SK-N-SH (cell line): ENCODE measurements at regions not wholly inside any gene's neighbourhood (a gene's known extent, or its start where the extent isn't known, plus 50 kb on each side); places are given as distances from the start of the nearest gene placed in this dataset.

Experiments used
- CTCF ChIA-PET: fragments of 300-600, 350-600 bp; formaldehyde crosslinking; extraction: SDS; loops from one replicate; lab custom pipeline; 2021; lab: Yijun Ruan, JAX
- POLR2A ChIA-PET: fragments of 350-600 bp; sonication (Branson Sonifier 250); formaldehyde crosslinking; extraction: SDS; loops from one replicate; lab custom pipeline; 2020; ENCODE audit warnings: antibody characterized with exemption, inconsistent platforms; lab: Yijun Ruan, JAX
- DNase-seq: peaks from one replicate; pipeline ENCODE4 v3.0.0; 2012
- H2AFZ ChIP-seq: fragments of 200-600 bp; sonication (generic); 2 replicates; pipeline ENCODE4 v1.8.1; 2016; ENCODE audit warnings: antibody characterized with exemption, mild to moderate bottlenecking, low read depth
- H3F3A ChIP-seq: fragments of 200-600 bp; sonication (generic); replicated peaks from 2 replicates; pipeline ENCODE3; 2016; ENCODE audit warnings: antibody characterized with exemption, mild to moderate bottlenecking; ENCODE audit not compliant: insufficient read depth
- H3K27ac ChIP-seq, 2 experiments: fragments of 200-500 bp in 1 of 2; fragments of 200-600 bp in 1 of 2; sonication (Bioruptor generic) in 1 of 2; sonication (generic), shearing (Covaris generic) in 1 of 2; 2 replicates each; pipeline versions ENCODE4 v1.5.1 to v1.6.1; 2014 to 2016; ENCODE audit warnings: low read depth in 2 of 2, inconsistent platforms in 1 of 2, low read length in 1 of 2, mild to moderate bottlenecking in 1 of 2, mixed read lengths in 1 of 2
- H3K27me3 ChIP-seq: fragments of 200-600 bp; sonication (generic), shearing (Covaris generic); 2 replicates; pipeline ENCODE4 v1.6.1; 2016; ENCODE audit warnings: mixed run types; ENCODE audit not compliant: insufficient read depth
- H3K36me3 ChIP-seq, 2 experiments: fragments of 200-500 bp in 1 of 2; fragments of 200-600 bp in 1 of 2; sonication (Bioruptor generic) in 1 of 2; sonication (generic) in 1 of 2; replicated peaks in 1 of 2; 2 replicates each; pipeline versions ENCODE3 to v1.5.1; 2014 to 2016; ENCODE audit warnings: low read length in 1 of 2, mild to moderate bottlenecking in 1 of 2; ENCODE audit not compliant: insufficient read depth in 2 of 2, control insufficient read depth in 1 of 2
- H3K4me1 ChIP-seq, 2 experiments: fragments of 200-500 bp in 1 of 2; fragments of 200-600 bp in 1 of 2; sonication (Bioruptor generic) in 1 of 2; sonication (generic), shearing (Covaris generic) in 1 of 2; 2 replicates each; pipeline versions ENCODE4 v1.5.1 to v1.6.1; 2014 to 2016; ENCODE audit warnings: low read depth in 1 of 2, low read length in 1 of 2, mixed run types in 1 of 2; ENCODE audit not compliant: insufficient read depth in 2 of 2, control insufficient read depth in 1 of 2
- H3K4me2 ChIP-seq: fragments of 200-600 bp; sonication (generic), shearing (Covaris generic); 2 replicates; pipeline ENCODE4 v1.6.1; 2017; ENCODE audit warnings: mixed run types
- H3K4me3 ChIP-seq, 2 experiments: fragments of 200-500 bp in 1 of 2; fragments of 200-600 bp in 1 of 2; sonication (Bioruptor generic) in 1 of 2; sonication (generic), shearing (Covaris generic) in 1 of 2; 2 replicates each; pipeline versions ENCODE4 v1.5.1 to v1.8.1; 2014 to 2016; ENCODE audit warnings: low read depth in 2 of 2, inconsistent platforms in 1 of 2, low read length in 1 of 2, mild to moderate bottlenecking in 1 of 2, mixed read lengths in 1 of 2, moderate library complexity in 1 of 2
- H3K79me2 ChIP-seq: fragments of 200-600 bp; sonication (generic); 2 replicates; pipeline ENCODE4 v1.8.1; 2017; ENCODE audit warnings: mild to moderate bottlenecking; ENCODE audit not compliant: insufficient read depth
- H3K9ac ChIP-seq: fragments of 200-600 bp; sonication (generic); 2 replicates; pipeline ENCODE4 v1.6.1; 2017; ENCODE audit warnings: mixed run types
- H3K9me2 ChIP-seq: fragments of 200-600 bp; sonication (generic); 2 replicates; pipeline ENCODE4 v1.6.1; 2017; ENCODE audit warnings: mixed run types
- H3K9me3 ChIP-seq: fragments of 200-600 bp; sonication (generic); 2 replicates; pipeline ENCODE4 v1.6.1; 2017; ENCODE audit warnings: mixed run types, mild to moderate bottlenecking, moderate library complexity
- H4K20me1 ChIP-seq: fragments of 200-600 bp; sonication (generic); 2 replicates; pipeline ENCODE4 v1.6.1; 2017; ENCODE audit warnings: mild to moderate bottlenecking, mixed run types; ENCODE audit not compliant: insufficient read depth
- ELF1 ChIP-seq: IDR thresholded peaks from 2 replicates; pipeline ENCODE4 v1.4.0; 2012
- EP300 ChIP-seq, 2 experiments: IDR thresholded peaks; 2 replicates each; pipeline versions ENCODE4 v1.4.0 to v1.6.1; 2012; ENCODE audit warnings: borderline replicate concordance in 1 of 2, low read depth in 1 of 2, low read length in 1 of 2
- EZH2phosphoT487 ChIP-seq: fragments of 200-600 bp; sonication (generic); IDR thresholded peaks from 2 replicates; pipeline ENCODE4 v1.6.1; 2017; ENCODE audit warnings: low read depth, mixed run types, mild to moderate bottlenecking, antibody characterized with exemption, moderate library complexity, borderline replicate concordance
- FOSL2 ChIP-seq: IDR thresholded peaks from 2 replicates; pipeline ENCODE4 v1.4.0; 2012; ENCODE audit warnings: low read depth, mild to moderate bottlenecking, moderate library complexity, borderline replicate concordance
- FOXJ3 ChIP-seq: sonication (generic); formaldehyde crosslinking; IDR thresholded peaks from 2 replicates; pipeline ENCODE4 v1.5.1; 2020; ENCODE audit warnings: mild to moderate bottlenecking, missing genetic modification reagents
- FOXM1 ChIP-seq: IDR thresholded peaks from 2 replicates; pipeline ENCODE4 v1.4.0; 2012; ENCODE audit warnings: low read depth, mild to moderate bottlenecking
- GABPA ChIP-seq: IDR thresholded peaks from 2 replicates; pipeline ENCODE4 v1.4.0; 2012; ENCODE audit warnings: low read depth, mild to moderate bottlenecking
- GATA2 ChIP-seq: sonication (generic); formaldehyde crosslinking; IDR thresholded peaks from 2 replicates; pipeline ENCODE4 v1.5.0; 2020; ENCODE audit warnings: mild to moderate bottlenecking, missing genetic modification reagents
- JUND ChIP-seq: IDR thresholded peaks from 2 replicates; pipeline ENCODE4 v1.4.0; 2012
- MXI1 ChIP-seq: IDR thresholded peaks from 2 replicates; pipeline ENCODE4 v1.6.1; 2012; ENCODE audit warnings: mild to moderate bottlenecking, low read depth, low read length, improper control_type of control experiment
- NFIC ChIP-seq: IDR thresholded peaks from 2 replicates; pipeline ENCODE4 v1.4.0; 2012; ENCODE audit warnings: borderline replicate concordance
- RAD21 ChIP-seq: IDR thresholded peaks from 2 replicates; pipeline ENCODE4 v1.6.1; 2012; ENCODE audit warnings: mild to moderate bottlenecking, low read length
- RFX5 ChIP-seq: IDR thresholded peaks from 2 replicates; pipeline ENCODE4 v1.6.1; 2012; ENCODE audit warnings: mild to moderate bottlenecking, improper control_type of control experiment, low read length
- RXRA ChIP-seq: IDR thresholded peaks from 2 replicates; pipeline ENCODE4 v1.4.0; 2012; ENCODE audit warnings: low read depth, mild to moderate bottlenecking, borderline replicate concordance
- TAF1 ChIP-seq: IDR thresholded peaks from 2 replicates; pipeline ENCODE4 v1.6.1; 2012; ENCODE audit warnings: low read depth, mild to moderate bottlenecking, low read length, moderate library complexity, borderline replicate concordance
- WGBS: methylation state at CpG from one replicate; pipeline ENCODE4 v1.1.6; 2017; ENCODE audit warnings: low lambda C conversion rate; 5-methylcytosine and 5-hydroxymethylcytosine counted together
- TF ChIP-seq, protein P1 (sequence below): fragments of 150-350 bp; IDR thresholded peaks from 2 replicates; pipeline ENCODE4 v1.6.1; 2016; ENCODE audit warnings: mild to moderate bottlenecking, low read depth, low read length
- TF ChIP-seq, protein P2 (sequence below): IDR thresholded peaks from 2 replicates; pipeline ENCODE4 v1.6.1; 2012; ENCODE audit warnings: mild to moderate bottlenecking, low read depth, low read length, moderate library complexity
- TF ChIP-seq, protein P3 (sequence below): IDR thresholded peaks from 2 replicates; pipeline ENCODE4 v1.4.0; 2012; ENCODE audit warnings: low read depth

DNA sequence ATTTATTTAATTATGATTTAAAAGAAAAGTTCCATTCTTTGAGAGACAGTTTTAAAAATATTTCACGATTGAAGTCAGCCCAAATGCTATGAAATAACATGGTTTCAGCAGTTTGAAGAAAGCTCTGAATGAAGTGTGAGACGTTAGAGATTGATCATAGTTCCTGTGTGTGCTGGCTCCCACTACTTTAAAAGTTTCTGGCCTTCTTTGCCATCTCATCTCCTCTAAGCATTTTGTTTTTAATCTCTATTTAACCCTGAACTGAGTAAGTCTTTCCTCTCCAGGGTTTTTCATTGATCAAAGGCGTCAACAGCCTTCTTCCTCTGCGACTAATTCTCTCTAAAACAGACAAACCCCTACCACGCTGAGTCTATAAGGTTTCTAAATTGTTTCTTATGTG is 225.3 kb upstream of the B3GALT2 start:
- Histone ChIP-seq H3K9me2 (no peaks in the 10 kb centered on the region), H2AFZ (peak overlapping the region; percentile 71; the same call in 1 of the 2 replicates), H3K9me3 (no peaks in the 10 kb centered on the region), H3K4me2 (no peak overlapping the region), H3K79me2 (no peaks in the 10 kb centered on the region), H3K9ac (no peak overlapping the region), H3F3A (peaks cover 8% of the 10 kb centered on the region), H3K27me3 (no peaks in the 10 kb centered on the region), H3K4me1 (peaks cover 0 to 7% of the 10 kb centered on the region in 2 experiments; a peak in 1 of 4 replicates), H3K36me3 (no peaks in the 10 kb centered on the region), H3K4me3 (no peak overlapping the region), H3K27ac (no peak overlapping the region), H4K20me1 (no peaks in the 10 kb centered on the region)
- WGBS, result 60% methylated on average over 5 of the region's 5 CpGs
- no peak for DNase-seq
- TF ChIP-seq RXRA (no peak), TAF1 (no peak), FOXJ3 (CRISPR knock-in tag) (no peak), EP300 (IDR thresholded peaks at IDR 0.05; ENCODE audit: borderline replicate concordance in 1 of 2, low read depth in 1 of 2, low read length in 1 of 2) (no peak), RAD21 (no peak)
- TF ChIP-seq, protein P1, sequence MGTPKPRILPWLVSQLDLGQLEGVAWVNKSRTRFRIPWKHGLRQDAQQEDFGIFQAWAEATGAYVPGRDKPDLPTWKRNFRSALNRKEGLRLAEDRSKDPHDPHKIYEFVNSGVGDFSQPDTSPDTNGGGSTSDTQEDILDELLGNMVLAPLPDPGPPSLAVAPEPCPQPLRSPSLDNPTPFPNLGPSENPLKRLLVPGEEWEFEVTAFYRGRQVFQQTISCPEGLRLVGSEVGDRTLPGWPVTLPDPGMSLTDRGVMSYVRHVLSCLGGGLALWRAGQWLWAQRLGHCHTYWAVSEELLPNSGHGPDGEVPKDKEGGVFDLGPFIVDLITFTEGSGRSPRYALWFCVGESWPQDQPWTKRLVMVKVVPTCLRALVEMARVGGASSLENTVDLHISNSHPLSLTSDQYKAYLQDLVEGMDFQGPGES, result no peak
- ChIA-PET CTCF (no interaction called here), POLR2A (no interaction called here)

DNA sequence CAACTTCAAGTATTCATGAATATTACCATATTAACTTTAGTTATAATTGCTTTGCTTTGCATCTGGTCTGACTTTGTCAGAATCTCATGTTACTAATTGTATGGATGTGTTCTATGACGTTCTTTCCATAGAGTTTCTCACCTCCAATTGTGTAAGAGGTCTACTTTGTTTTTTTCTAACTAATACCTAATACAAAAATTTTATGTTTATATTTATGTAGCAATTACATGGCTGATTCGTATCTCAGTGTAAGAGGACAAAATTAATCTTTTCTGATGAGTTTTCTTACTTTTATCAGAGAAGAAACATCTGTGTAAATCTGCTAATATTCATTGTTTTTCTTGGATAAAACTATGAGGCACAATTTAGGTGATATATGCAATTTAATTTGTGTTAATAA is 224.8 kb upstream of the B3GALT2 start:
- DNase-seq, result no peak
- Histone ChIP-seq H3K79me2 (no peaks in the 10 kb centered on the region), H3F3A (peaks cover 8% of the 10 kb centered on the region), H3K9ac (no peak overlapping the region), H4K20me1 (no peaks in the 10 kb centered on the region), H2AFZ (peak overlapping the region; percentile 71; the same call in 1 of the 2 replicates), H3K36me3 (no peaks in the 10 kb centered on the region), H3K4me2 (no peak overlapping the region), H3K4me1 (peaks cover 0 to 7% of the 10 kb centered on the region in 2 experiments; a peak in 1 of 4 replicates), H3K9me2 (no peaks in the 10 kb centered on the region), H3K27me3 (no peaks in the 10 kb centered on the region), H3K27ac (no peak overlapping the region), H3K9me3 (no peaks in the 10 kb centered on the region), H3K4me3 (no peak overlapping the region)
- 78% methylated on average over 2 of the region's 2 CpGs for WGBS
- ChIA-PET POLR2A (no interaction called here), CTCF (no interaction called here)
- TF ChIP-seq TAF1 (no peak), FOXM1 (no peak), GABPA (no peak), RAD21 (no peak), EZH2phosphoT487 (no peak), GATA2 (CRISPR knock-in tag) (no peak), NFIC (no peak), JUND (no peak), FOSL2 (no peak), MXI1 (no peak), ELF1 (no peak), RFX5 (no peak)
- TF ChIP-seq, protein P2, sequence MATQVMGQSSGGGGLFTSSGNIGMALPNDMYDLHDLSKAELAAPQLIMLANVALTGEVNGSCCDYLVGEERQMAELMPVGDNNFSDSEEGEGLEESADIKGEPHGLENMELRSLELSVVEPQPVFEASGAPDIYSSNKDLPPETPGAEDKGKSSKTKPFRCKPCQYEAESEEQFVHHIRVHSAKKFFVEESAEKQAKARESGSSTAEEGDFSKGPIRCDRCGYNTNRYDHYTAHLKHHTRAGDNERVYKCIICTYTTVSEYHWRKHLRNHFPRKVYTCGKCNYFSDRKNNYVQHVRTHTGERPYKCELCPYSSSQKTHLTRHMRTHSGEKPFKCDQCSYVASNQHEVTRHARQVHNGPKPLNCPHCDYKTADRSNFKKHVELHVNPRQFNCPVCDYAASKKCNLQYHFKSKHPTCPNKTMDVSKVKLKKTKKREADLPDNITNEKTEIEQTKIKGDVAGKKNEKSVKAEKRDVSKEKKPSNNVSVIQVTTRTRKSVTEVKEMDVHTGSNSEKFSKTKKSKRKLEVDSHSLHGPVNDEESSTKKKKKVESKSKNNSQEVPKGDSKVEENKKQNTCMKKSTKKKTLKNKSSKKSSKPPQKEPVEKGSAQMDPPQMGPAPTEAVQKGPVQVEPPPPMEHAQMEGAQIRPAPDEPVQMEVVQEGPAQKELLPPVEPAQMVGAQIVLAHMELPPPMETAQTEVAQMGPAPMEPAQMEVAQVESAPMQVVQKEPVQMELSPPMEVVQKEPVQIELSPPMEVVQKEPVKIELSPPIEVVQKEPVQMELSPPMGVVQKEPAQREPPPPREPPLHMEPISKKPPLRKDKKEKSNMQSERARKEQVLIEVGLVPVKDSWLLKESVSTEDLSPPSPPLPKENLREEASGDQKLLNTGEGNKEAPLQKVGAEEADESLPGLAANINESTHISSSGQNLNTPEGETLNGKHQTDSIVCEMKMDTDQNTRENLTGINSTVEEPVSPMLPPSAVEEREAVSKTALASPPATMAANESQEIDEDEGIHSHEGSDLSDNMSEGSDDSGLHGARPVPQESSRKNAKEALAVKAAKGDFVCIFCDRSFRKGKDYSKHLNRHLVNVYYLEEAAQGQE, result no peak
- TF ChIP-seq, protein P1, result no peak
- TF ChIP-seq, protein P3, sequence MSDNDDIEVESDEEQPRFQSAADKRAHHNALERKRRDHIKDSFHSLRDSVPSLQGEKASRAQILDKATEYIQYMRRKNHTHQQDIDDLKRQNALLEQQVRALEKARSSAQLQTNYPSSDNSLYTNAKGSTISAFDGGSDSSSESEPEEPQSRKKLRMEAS, result no peak
